NB4 (cell line): ENCODE measurements at regions not wholly inside any gene's neighbourhood (a gene's known extent, or its start where the extent isn't known, plus 50 kb on each side); places are given as distances from the start of the nearest gene placed in this dataset.

Experiments used
- MYC ChIP-seq: IDR thresholded peaks from 2 replicates; pipeline ENCODE4 v1.6.1; 2011; ENCODE audit warnings: low read depth, low read length
- POLR2A ChIP-seq: IDR thresholded peaks from 2 replicates; pipeline ENCODE4 v1.6.1; 2011; ENCODE audit warnings: mild to moderate bottlenecking; ENCODE audit not compliant: insufficient read length; ENCODE audit errors: extremely low read depth
- TF ChIP-seq, protein P1 (sequence below): IDR thresholded peaks from one replicate; pipeline ENCODE4 v1.5.1; 2012; ENCODE audit warnings: low read depth, low read length
- TF ChIP-seq, protein P2 (sequence below): IDR thresholded peaks from 2 replicates; pipeline ENCODE4 v1.6.1; 2011; ENCODE audit warnings: low read depth, low read length

DNA sequence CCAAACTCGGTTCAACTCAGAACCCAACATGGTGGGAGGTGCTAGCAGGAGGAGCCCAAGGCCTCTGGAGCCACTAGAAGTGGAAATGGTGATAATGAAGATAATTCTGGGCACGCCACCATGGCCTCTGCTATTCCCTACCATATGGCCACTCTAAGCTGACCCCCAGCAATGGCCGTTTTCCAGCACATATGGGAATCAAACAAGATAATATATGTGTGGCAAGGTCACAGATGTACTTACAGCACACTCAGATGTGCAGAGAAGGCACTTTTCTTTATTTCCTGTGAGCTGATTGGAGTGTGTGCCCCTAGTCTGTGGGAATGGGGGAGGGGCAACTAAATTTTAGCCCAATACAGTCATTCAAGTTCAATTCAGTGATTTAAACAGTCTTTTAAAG lies 153.4 kb upstream of the LRFN2 start:
- no peak for TF ChIP-seq POLR2A
- TF ChIP-seq, protein P1, sequence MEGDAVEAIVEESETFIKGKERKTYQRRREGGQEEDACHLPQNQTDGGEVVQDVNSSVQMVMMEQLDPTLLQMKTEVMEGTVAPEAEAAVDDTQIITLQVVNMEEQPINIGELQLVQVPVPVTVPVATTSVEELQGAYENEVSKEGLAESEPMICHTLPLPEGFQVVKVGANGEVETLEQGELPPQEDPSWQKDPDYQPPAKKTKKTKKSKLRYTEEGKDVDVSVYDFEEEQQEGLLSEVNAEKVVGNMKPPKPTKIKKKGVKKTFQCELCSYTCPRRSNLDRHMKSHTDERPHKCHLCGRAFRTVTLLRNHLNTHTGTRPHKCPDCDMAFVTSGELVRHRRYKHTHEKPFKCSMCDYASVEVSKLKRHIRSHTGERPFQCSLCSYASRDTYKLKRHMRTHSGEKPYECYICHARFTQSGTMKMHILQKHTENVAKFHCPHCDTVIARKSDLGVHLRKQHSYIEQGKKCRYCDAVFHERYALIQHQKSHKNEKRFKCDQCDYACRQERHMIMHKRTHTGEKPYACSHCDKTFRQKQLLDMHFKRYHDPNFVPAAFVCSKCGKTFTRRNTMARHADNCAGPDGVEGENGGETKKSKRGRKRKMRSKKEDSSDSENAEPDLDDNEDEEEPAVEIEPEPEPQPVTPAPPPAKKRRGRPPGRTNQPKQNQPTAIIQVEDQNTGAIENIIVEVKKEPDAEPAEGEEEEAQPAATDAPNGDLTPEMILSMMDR = no peak
- TF ChIP-seq MYC = no peak
- TF ChIP-seq, protein P2, sequence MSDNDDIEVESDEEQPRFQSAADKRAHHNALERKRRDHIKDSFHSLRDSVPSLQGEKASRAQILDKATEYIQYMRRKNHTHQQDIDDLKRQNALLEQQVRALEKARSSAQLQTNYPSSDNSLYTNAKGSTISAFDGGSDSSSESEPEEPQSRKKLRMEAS = no peak
